CD4-positive, alpha-beta memory T cell (primary cell): ENCODE measurements at regions not wholly inside any gene's neighbourhood (a gene's known extent, or its start where the extent isn't known, plus 50 kb on each side); places are given as distances from the start of the nearest gene placed in this dataset.
A peak's percentile ranks its signal among the peaks of the same experiment; 100 is the strongest.

Source experiments
- CTCF ChIA-PET: fragments of 350-600 bp; sonication (Branson Sonifier 250); formaldehyde crosslinking; loops from one replicate; lab custom pipeline; 2021; ENCODE audit warnings: inconsistent platforms; ENCODE audit not compliant: partially characterized antibody; lab: Charles Lee
- POLR2A ChIA-PET: fragments of 350-600 bp; sonication (Branson Sonifier 250); formaldehyde crosslinking; loops from one replicate; lab custom pipeline; 2021; ENCODE audit not compliant: partially characterized antibody; lab: Charles Lee
- DNase-seq, 5 donors: peaks; one replicate each; pipeline versions ENCODE4 v3.0.0 to v3.0.0-alpha.2; 2020 to 2022; ENCODE audit warnings: mixed read lengths in 1 of 5
- H3K27ac ChIP-seq: one replicate; pipeline ENCODE4 v1.7.0; 2013; ENCODE audit warnings: low read depth, low read length
- H3K27me3 ChIP-seq: 2 replicates; pipeline ENCODE4 v1.7.0; 2013; ENCODE audit warnings: mild to moderate bottlenecking, low read length, moderate library complexity; ENCODE audit not compliant: insufficient read depth
- H3K36me3 ChIP-seq: 2 replicates; pipeline ENCODE4 v1.7.0; 2013; ENCODE audit warnings: mild to moderate bottlenecking, low read length, moderate library complexity; ENCODE audit not compliant: insufficient read depth
- H3K4me1 ChIP-seq: 2 replicates; pipeline ENCODE4 v1.7.0; 2013; ENCODE audit warnings: mild to moderate bottlenecking, low read length, moderate library complexity; ENCODE audit not compliant: insufficient read depth
- H3K4me3 ChIP-seq, 2 donors: one replicate each; pipeline ENCODE4 v1.7.0; 2013; ENCODE audit warnings: low read length in 2 of 2, mild to moderate bottlenecking in 1 of 2
- H3K9me3 ChIP-seq, 2 donors: one replicate each; pipeline ENCODE4 v1.7.0; 2013; ENCODE audit warnings: low read length in 2 of 2, control low read depth in 1 of 2; ENCODE audit not compliant: control insufficient read depth in 1 of 2
- H3K27ac Mint-ChIP-seq, 7 donors: one replicate each; pipeline ENCODE4 v1.8.0; 2020 to 2021; ENCODE audit warnings: mixed read lengths in 7 of 7, mild to moderate bottlenecking in 6 of 7, inconsistent platforms in 3 of 7, moderate library complexity in 3 of 7
- H3K27me3 Mint-ChIP-seq, 2 donors: one replicate each; pipeline ENCODE4 v1.8.0; 2020 to 2021; ENCODE audit warnings: mixed read lengths in 2 of 2
- H3K36me3 Mint-ChIP-seq, 2 donors: one replicate each; pipeline ENCODE4 v1.8.0; 2020 to 2021; ENCODE audit warnings: mixed read lengths in 2 of 2, inconsistent platforms in 1 of 2, mild to moderate bottlenecking in 1 of 2
- H3K4me1 Mint-ChIP-seq, 4 donors: one replicate each; pipeline ENCODE4 v1.8.0; 2020 to 2021; ENCODE audit warnings: mixed read lengths in 4 of 4, mild to moderate bottlenecking in 1 of 4
- H3K4me3 Mint-ChIP-seq, 8 donors: one replicate each; pipeline ENCODE4 v1.8.0; 2020 to 2021; ENCODE audit warnings: mixed read lengths in 8 of 8, mild to moderate bottlenecking in 7 of 8, moderate library complexity in 6 of 8, inconsistent platforms in 3 of 8
- H3K9me3 Mint-ChIP-seq, 8 donors: one replicate each; pipeline ENCODE4 v1.8.0; 2020 to 2021; ENCODE audit warnings: mixed read lengths in 8 of 8, mild to moderate bottlenecking in 5 of 8, inconsistent platforms in 3 of 8, moderate library complexity in 1 of 8
- intact Hi-C: fragments of 100-400 bp; cut with micrococcal nuclease; formaldehyde crosslinking; loops from one replicate; pipeline ENCODE4 v1.15.1; 2023

DNA sequence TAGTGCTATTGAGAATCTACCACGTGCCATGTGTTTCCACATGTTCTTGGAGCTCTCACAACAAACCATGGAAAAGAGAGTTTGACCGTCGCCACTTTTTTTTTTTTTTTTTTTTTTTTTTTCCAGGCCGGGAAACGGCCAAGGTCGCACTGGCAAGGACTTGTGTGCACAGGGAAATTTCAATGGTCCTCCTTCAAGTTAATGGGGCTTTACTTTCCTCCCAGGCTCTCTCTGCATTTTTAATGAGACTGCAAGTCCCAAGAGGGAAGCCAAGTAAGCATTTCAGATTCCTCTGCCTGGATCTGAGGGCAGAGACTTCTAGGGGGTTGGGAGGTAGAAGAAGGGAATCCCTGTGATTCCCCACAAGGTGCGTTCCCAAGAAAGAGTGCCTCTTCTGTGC, 94.7 kb upstream of the MPHOSPH6 start:
- Mint-ChIP-seq H3K4me3 (no peak overlapping the region), H3K27ac (no peak overlapping the region), H3K9me3 (peaks cover 0 to 4% (median 0%) of the 10 kb centered on the region in 8 donors), H3K27me3 (peaks cover 3 to 11% of the 10 kb centered on the region in 2 donors), H3K4me1 (peaks cover 0 to 4% (median 0%) of the 10 kb centered on the region in 4 donors), H3K36me3 (no peaks in the 10 kb centered on the region)
- no peaks in the 10 kb centered on the region for H3K4me1 ChIP-seq
- no peaks in the 10 kb centered on the region for H3K27me3 ChIP-seq
- H3K36me3 ChIP-seq, result no peaks in the 10 kb centered on the region
- H3K27ac ChIP-seq, result no peak overlapping the region
- ChIA-PET POLR2A (no interaction called here), CTCF (interaction anchor here (0.6 to 3.8 kb wide), 18 partner anchors 9 to 1190 kb away, joined by 3 to 36 read pairs (median 12); no protein-coding TSS in a partner anchor)
- no peaks in the 10 kb centered on the region for H3K9me3 ChIP-seq
- no peak for DNase-seq
- H3K4me3 ChIP-seq, result no peak overlapping the region
- intact Hi-C loops, result loop anchor here (5.0 kb wide), 1 partner anchor 358 kb away; no protein-coding TSS in a partner anchor

DNA sequence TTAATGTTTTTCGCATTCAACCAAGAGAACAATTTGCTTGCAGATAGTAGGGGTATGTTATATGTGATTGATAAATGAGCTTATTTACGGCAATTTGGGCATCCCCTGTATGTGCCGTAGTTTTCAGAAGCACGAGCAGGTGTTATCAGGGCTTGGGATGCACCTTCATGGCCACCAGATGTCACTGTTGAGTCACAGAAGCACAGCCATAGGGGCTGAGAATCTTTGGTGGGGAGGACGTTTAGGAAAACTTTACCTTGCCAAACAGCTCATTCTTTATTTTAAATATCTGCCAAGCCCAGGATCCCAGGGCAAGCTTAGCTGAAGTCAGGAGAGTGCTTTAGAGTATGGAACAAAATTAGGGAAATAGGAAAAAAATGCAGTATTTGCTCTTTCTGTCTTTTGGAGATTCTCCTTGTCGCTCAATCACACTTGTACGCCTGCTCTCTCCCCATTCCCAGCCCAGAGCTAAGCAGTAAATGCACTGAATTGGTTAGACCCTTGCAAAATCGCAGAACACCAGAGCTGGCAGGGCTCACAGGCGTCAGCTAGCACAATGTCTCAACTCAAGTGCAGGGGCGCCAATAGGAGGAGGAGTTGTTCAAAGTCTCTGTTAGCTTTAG, 93.6 kb upstream of the MPHOSPH6 start:
- Histone ChIP-seq H3K9me3 (no peaks in the 10 kb centered on the region), H3K27ac (no peak overlapping the region), H3K4me1 (no peaks in the 10 kb centered on the region), H3K27me3 (no peaks in the 10 kb centered on the region), H3K36me3 (no peaks in the 10 kb centered on the region), H3K4me3 (no peak overlapping the region)
- peak; percentile 32 to 42 (median 38) for DNase-seq
- ChIA-PET POLR2A (no interaction called here), CTCF (interaction anchor here (0.6 to 3.8 kb wide), 33 partner anchors 9 to 1230 kb away, joined by 3 to 36 read pairs (median 4); no protein-coding TSS in a partner anchor)
- Mint-ChIP-seq H3K27me3 (peaks cover 4 to 11% of the 10 kb centered on the region in 2 donors), H3K9me3 (peaks cover 0 to 4% (median 0%) of the 10 kb centered on the region in 8 donors), H3K4me1 (peaks cover 0 to 4% (median 0%) of the 10 kb centered on the region in 4 donors), H3K27ac (no peak overlapping the region), H3K36me3 (no peaks in the 10 kb centered on the region), H3K4me3 (no peak overlapping the region)
- intact Hi-C loops, result loop anchor here (5.0 kb wide), 1 partner anchor 359 kb away; no protein-coding TSS in a partner anchor

DNA sequence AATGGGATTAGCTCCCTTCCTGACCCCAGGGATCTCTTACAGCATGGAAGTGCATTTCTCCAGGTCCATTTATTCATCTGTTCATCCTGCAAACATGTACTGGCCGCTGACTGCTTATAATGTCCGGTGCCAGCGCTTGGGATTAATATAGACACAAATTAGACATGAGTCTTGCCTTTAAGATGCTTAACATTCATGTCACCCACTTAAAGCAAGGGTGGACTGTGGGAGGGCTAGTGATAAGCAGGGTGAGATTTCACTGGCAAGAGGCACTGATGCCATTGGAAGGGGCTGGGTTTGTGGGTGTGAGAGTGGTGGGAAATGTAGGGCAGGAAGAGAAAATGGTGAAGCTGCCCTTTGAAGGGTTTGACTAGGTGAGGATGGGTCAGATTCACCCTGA, 92.2 kb upstream of the MPHOSPH6 start:
- ChIA-PET CTCF (interaction anchor here (1.1 to 3.8 kb wide), 10 partner anchors 7 to 1184 kb away, joined by 3 to 36 read pairs (median 12); no protein-coding TSS in a partner anchor), POLR2A (no interaction called here)
- H3K27me3 Mint-ChIP-seq, result peaks cover 8 to 13% of the 10 kb centered on the region in 2 donors
- intact Hi-C loops, result loop anchor here (5.0 kb wide), 1 partner anchor 360 kb away; no protein-coding TSS in a partner anchor
- no peaks in the 10 kb centered on the region for H3K4me1 ChIP-seq
- no peaks in the 10 kb centered on the region for H3K36me3 ChIP-seq
- H3K36me3 Mint-ChIP-seq, result no peaks in the 10 kb centered on the region
- H3K27ac ChIP-seq, result no peak overlapping the region
- H3K27me3 ChIP-seq, result no peaks in the 10 kb centered on the region
- H3K4me3 ChIP-seq, result no peak overlapping the region
- H3K4me1 Mint-ChIP-seq, result peaks cover 0 to 4% (median 0%) of the 10 kb centered on the region in 4 donors
- H3K27ac Mint-ChIP-seq, result no peak overlapping the region
- H3K9me3 Mint-ChIP-seq, result peaks cover 0 to 4% (median 0%) of the 10 kb centered on the region in 8 donors
- H3K4me3 Mint-ChIP-seq, result no peak overlapping the region
- no peaks in the 10 kb centered on the region for H3K9me3 ChIP-seq
- no peak for DNase-seq

DNA sequence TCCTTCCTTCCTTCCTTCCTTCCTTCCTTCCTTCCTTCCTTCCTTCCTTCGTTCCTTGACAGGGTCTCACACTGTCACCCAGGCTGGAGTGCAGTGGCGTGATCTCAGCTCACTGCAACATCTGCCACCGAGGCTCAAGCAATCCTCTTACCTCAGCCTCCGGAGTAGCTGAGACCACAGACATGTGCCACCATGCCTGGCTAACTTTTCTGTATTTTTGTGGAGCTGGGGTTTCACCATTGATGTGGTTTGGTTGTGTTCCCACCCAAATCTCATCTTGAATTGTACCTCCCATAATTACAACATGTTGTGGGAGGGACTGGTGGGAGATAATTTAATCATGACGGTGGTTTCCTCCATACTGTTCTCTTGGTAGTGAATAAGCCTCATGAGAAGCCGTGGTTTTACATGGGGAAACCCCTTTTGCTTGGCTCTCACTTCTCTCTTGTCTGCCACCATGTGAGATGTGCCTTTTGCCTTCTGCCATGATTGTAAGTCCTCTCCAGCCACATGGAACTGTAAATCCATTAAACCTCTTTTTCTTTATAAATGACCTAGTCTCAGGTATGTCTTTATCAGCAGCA, 90.3 kb upstream of the MPHOSPH6 start:
- POLR2A ChIA-PET, result no interaction called here
- Histone ChIP-seq H3K9me3 (no peaks in the 10 kb centered on the region), H3K4me3 (no peak overlapping the region), H3K27ac (no peak overlapping the region), H3K27me3 (no peaks in the 10 kb centered on the region), H3K36me3 (no peaks in the 10 kb centered on the region), H3K4me1 (no peaks in the 10 kb centered on the region)
- Mint-ChIP-seq H3K27me3 (peaks cover 11 to 13% of the 10 kb centered on the region in 2 donors), H3K4me1 (peaks cover 0 to 4% (median 0%) of the 10 kb centered on the region in 4 donors), H3K9me3 (peaks cover 0 to 4% (median 0%) of the 10 kb centered on the region in 8 donors), H3K27ac (no peak overlapping the region), H3K4me3 (peak overlapping the region in 1 of 8 donors; percentile 32), H3K36me3 (no peaks in the 10 kb centered on the region)
- intact Hi-C loops, result loop anchor here (5.0 kb wide), 1 partner anchor 362 kb away; no protein-coding TSS in a partner anchor
- CTCF ChIA-PET, result no interaction called here
- no peak for DNase-seq

DNA sequence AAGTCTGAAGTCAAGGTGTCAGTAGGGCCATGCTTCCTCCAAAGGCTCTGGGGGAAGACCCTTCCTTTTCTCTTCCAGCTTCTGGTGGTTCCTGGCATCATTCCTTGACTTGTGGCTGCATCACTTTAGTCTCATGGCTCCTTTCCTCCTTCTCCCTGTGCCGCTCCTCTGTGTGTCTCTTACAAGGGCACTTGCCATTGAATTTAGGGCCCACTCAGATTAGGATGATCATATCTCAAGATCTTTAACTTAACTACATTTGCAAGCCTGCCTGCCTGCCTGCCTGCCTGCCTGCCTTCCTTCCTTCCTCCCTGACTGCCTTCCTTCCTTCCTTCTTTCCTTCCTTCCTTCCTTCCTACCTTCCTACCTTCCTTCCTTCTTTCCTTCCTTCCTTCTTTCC, 89.7 kb upstream of the MPHOSPH6 start:
- Histone ChIP-seq H3K9me3 (no peaks in the 10 kb centered on the region), H3K27ac (no peak overlapping the region), H3K36me3 (no peaks in the 10 kb centered on the region), H3K27me3 (no peaks in the 10 kb centered on the region), H3K4me3 (no peak overlapping the region), H3K4me1 (no peaks in the 10 kb centered on the region)
- intact Hi-C loops, result loop anchor here (5.0 kb wide), 1 partner anchor 363 kb away; no protein-coding TSS in a partner anchor
- H3K27ac Mint-ChIP-seq, result peak overlapping the region in 1 of 7 donors; percentile 66
- H3K4me3 Mint-ChIP-seq, result no peak overlapping the region
- no peak for DNase-seq
- H3K27me3 Mint-ChIP-seq, result peaks cover 11 to 14% of the 10 kb centered on the region in 2 donors
- peaks cover 0 to 4% (median 0%) of the 10 kb centered on the region in 4 donors for H3K4me1 Mint-ChIP-seq
- CTCF ChIA-PET, result no interaction called here
- no peaks in the 10 kb centered on the region for H3K36me3 Mint-ChIP-seq
- H3K9me3 Mint-ChIP-seq, result peaks cover 0 to 4% (median 0%) of the 10 kb centered on the region in 8 donors
- POLR2A ChIA-PET, result no interaction called here

DNA sequence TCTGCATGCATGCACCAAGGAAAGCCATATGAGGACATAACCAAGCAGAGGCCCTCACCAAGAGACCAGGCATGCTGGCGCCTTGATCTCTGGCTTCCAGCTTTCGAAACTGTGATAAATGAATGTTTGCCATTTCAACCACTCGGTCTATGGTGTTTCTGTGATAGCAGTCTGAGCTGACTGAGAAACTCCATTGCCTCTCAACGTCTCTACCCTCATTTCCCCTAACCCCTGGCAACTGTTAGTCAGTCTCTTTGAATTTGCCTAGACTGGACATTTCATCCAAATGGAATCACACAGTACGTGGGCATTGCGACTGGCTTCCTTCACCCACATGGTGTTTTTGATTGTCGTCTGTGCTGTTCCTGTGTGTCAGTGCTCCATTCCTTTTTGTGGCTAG, 88.0 kb upstream of the MPHOSPH6 start:
- Histone ChIP-seq H3K27ac (no peak overlapping the region), H3K4me3 (no peak overlapping the region), H3K4me1 (no peaks in the 10 kb centered on the region), H3K9me3 (no peaks in the 10 kb centered on the region), H3K27me3 (no peaks in the 10 kb centered on the region), H3K36me3 (no peaks in the 10 kb centered on the region)
- H3K27me3 Mint-ChIP-seq, result peaks cover 8 to 12% of the 10 kb centered on the region in 2 donors
- peak overlapping the region in 1 of 8 donors; percentile 43 for H3K4me3 Mint-ChIP-seq
- H3K4me1 Mint-ChIP-seq, result no peaks in the 10 kb centered on the region
- no peaks in the 10 kb centered on the region for H3K36me3 Mint-ChIP-seq
- no peak for DNase-seq
- intact Hi-C loops, result no loop called here
- peaks cover 0 to 4% (median 0%) of the 10 kb centered on the region in 8 donors for H3K9me3 Mint-ChIP-seq
- H3K27ac Mint-ChIP-seq, result no peak overlapping the region
- CTCF ChIA-PET, result no interaction called here
- POLR2A ChIA-PET, result no interaction called here

DNA sequence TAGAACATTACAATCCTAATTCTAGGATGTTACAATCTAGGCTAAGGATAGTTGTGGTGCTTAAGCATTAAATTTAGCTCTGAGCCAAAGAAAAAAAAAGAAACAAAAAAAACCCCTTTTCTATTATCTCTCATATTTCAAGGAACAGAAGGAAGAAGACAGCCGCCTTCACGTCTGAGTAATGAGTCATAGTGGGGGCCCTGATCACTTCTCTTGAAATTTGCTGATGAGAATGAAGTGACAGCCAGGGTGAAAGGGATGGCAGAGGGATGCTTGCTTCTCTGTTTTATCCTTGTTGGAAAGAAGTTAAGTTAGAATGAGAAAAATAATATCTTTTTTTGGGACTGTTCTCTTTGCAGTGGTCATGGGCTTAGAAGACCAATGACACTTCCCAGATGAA, 82.6 kb upstream of the MPHOSPH6 start:
- no peak overlapping the region for H3K4me3 ChIP-seq
- peaks cover 6 to 7% of the 10 kb centered on the region in 2 donors for H3K27me3 Mint-ChIP-seq
- peaks cover 0 to 2% (median 0%) of the 10 kb centered on the region in 8 donors for H3K9me3 Mint-ChIP-seq
- intact Hi-C loops, result no loop called here
- H3K4me3 Mint-ChIP-seq, result no peak overlapping the region
- no peak for DNase-seq
- H3K9me3 ChIP-seq, result no peaks in the 10 kb centered on the region
- no peaks in the 10 kb centered on the region for H3K4me1 ChIP-seq
- ChIA-PET CTCF (interaction anchor here (1.4 to 3.2 kb wide), 2 partner anchors 11 to 310 kb away, joined by 3 to 18 read pairs; no protein-coding TSS in a partner anchor), POLR2A (no interaction called here)
- H3K36me3 Mint-ChIP-seq, result no peaks in the 10 kb centered on the region
- no peak overlapping the region for H3K27ac Mint-ChIP-seq
- no peaks in the 10 kb centered on the region for H3K27me3 ChIP-seq
- H3K27ac ChIP-seq, result no peak overlapping the region
- H3K4me1 Mint-ChIP-seq, result no peaks in the 10 kb centered on the region
- H3K36me3 ChIP-seq, result no peaks in the 10 kb centered on the region
